22Rv1 (cell line): ENCODE measurements at regions not wholly inside any gene's neighbourhood (a gene's known extent, or its start where the extent isn't known, plus 50 kb on each side); places are given as distances from the start of the nearest gene placed in this dataset.

ENCODE experiments used
- ZFX ChIP-seq: fragments of 450-650 bp; IDR thresholded peaks from 2 replicates; pipeline ENCODE4 v1.6.1; 2017; ENCODE audit warnings: antibody characterized with exemption, borderline replicate concordance
- TF ChIP-seq, protein P1 (sequence below): fragments of 450-650 bp; IDR thresholded peaks from 2 replicates; pipeline ENCODE4 v1.5.1; 2017; ENCODE audit warnings: mild to moderate bottlenecking

DNA sequence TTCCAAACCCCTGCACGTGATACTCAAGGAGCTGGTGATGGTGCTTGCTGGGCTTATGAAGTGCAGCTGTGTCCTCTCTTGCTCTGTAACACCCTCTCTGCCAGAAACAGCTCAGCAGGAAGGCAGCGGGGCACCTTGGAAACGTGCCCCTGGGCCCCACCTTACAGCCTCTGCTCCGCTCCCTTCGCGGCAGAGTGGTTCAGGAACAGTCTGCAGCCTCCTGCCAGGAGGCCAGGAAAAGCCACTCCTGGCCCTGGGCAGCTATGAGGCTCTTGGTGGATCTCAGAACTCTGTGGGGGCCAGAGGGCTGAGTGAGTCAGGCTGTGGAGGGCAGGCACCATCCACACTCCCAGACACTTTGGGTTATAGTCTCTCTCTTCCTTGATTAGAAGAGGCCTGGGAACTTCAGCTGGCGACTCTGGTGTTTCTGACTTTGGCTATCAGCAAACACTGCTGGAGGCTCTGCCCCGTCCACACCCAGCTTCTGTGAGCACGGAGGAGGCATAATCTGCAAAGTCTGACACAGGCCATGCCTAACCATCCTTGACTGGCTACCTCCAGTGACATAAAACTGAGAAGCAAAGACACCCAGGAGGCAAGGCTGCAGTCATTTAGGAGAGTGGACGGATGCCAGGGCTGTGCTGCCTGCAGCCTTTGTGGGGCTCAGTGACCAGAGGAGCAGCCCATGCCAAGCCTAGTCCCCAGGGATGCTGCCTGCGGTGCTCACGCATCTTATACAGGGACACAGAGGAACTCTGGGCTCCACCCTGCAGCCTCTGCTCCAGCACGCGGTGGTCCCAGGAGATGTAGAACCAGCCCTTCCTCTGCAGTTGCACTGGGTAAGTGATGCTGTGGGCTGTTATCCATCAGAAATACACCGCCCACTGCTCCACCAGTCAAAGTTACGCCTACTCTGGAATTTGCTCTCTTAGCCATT lies 65.3 kb downstream of the METRNL start:
- TF ChIP-seq, protein P1, sequence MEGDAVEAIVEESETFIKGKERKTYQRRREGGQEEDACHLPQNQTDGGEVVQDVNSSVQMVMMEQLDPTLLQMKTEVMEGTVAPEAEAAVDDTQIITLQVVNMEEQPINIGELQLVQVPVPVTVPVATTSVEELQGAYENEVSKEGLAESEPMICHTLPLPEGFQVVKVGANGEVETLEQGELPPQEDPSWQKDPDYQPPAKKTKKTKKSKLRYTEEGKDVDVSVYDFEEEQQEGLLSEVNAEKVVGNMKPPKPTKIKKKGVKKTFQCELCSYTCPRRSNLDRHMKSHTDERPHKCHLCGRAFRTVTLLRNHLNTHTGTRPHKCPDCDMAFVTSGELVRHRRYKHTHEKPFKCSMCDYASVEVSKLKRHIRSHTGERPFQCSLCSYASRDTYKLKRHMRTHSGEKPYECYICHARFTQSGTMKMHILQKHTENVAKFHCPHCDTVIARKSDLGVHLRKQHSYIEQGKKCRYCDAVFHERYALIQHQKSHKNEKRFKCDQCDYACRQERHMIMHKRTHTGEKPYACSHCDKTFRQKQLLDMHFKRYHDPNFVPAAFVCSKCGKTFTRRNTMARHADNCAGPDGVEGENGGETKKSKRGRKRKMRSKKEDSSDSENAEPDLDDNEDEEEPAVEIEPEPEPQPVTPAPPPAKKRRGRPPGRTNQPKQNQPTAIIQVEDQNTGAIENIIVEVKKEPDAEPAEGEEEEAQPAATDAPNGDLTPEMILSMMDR, result no peak
- no peak for TF ChIP-seq ZFX
